ENCODE measurements at regions not wholly inside any gene's neighbourhood (a gene's known extent, or its start where the extent isn't known, plus 50 kb on each side); places are given as distances from the start of the nearest gene placed in this dataset.

DNA sequence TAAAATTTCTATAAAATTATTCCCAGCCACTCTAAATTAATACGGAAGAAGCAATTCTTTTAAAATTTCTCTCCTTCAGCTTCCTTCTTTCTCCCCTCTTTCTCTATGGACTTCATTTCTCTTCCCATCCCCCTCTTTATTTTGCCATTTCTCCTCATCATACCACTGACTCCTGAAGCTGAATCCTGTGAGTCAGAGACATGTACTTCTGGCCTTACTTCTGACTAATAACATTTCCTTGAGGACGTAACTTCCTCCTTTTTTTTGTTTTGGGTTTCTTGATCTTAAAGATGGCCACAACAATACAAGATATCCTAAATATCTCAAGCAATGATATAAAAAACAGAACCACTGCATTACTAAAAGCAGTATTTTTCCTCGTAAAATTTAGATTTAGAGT, 63.6 kb upstream of the DENND1B start:
- no peak for TF ChIP-seq EZH2 (IDR thresholded peaks at IDR 0.05; ENCODE audit: insufficient read depth, poor library complexity, severe bottlenecking)
- TF ChIP-seq EZH2phosphoT487 (IDR thresholded peaks at IDR 0.05; ENCODE audit: insufficient read depth, low read depth): no peak

All from GM23248 (cell line).